HUES48 (cell line): ENCODE measurements at regions not wholly inside any gene's neighbourhood (a gene's known extent, or its start where the extent isn't known, plus 50 kb on each side); places are given as distances from the start of the nearest gene placed in this dataset.

ENCODE experiments used
- H3K27ac ChIP-seq: one replicate; pipeline ENCODE4 v1.7.0; 2013; ENCODE audit warnings: low read depth, low read length, inconsistent platforms
- H3K27me3 ChIP-seq: 2 replicates; pipeline ENCODE4 v1.6.1; 2013; ENCODE audit warnings: mild to moderate bottlenecking, low read length; ENCODE audit not compliant: control insufficient read depth, insufficient read depth
- H3K36me3 ChIP-seq: 2 replicates; pipeline ENCODE4 v1.6.1; 2013; ENCODE audit warnings: low read length; ENCODE audit not compliant: control insufficient read depth, insufficient read depth
- H3K4me1 ChIP-seq: 2 replicates; pipeline ENCODE4 v1.6.1; 2013; ENCODE audit warnings: mild to moderate bottlenecking, low read length; ENCODE audit not compliant: control insufficient read depth, insufficient read depth
- H3K4me3 ChIP-seq: 2 replicates; pipeline ENCODE4 v1.5.1; 2013; ENCODE audit warnings: mild to moderate bottlenecking, low read depth, low read length
- H3K9ac ChIP-seq: 2 replicates; pipeline ENCODE4 v1.6.1; 2013; ENCODE audit warnings: mild to moderate bottlenecking, low read depth, low read length, moderate library complexity
- H3K9me3 ChIP-seq: 2 replicates; pipeline ENCODE4 v1.6.1; 2013; ENCODE audit warnings: low read length; ENCODE audit not compliant: control insufficient read depth, insufficient read depth

- Histone ChIP-seq H3K27ac (peak overlapping the region; percentile 89), H3K4me3 (no peak overlapping the region), H3K4me1 (peaks cover 18% of the 10 kb centered on the region), H3K9me3 (no peaks in the 10 kb centered on the region), H3K36me3 (no peaks in the 10 kb centered on the region), H3K9ac (no peak overlapping the region), H3K27me3 (no peaks in the 10 kb centered on the region; the same call in 1 of the 2 replicates)
Measured at GRCh38 chr1:234926559-234927311, 201.9 kb downstream of the TOMM20 start.

GRCh38 chr1:234926264-234926558, 202.4 kb downstream of the TOMM20 start:
- Histone ChIP-seq H3K27ac (peak overlapping the region; percentile 89), H3K9ac (peak overlapping the region; percentile 25; the same call in 1 of the 2 replicates), H3K4me3 (no peak overlapping the region)

GRCh38 chr1:234925440-234926263, 203.0 kb downstream of the TOMM20 start:
- Histone ChIP-seq H3K9me3 (no peaks in the 10 kb centered on the region), H3K4me3 (no peak overlapping the region), H3K36me3 (no peaks in the 10 kb centered on the region), H3K27ac (peak overlapping the region; percentile 89), H3K4me1 (peaks cover 18% of the 10 kb centered on the region), H3K9ac (peak overlapping the region; percentile 25; the same call in 1 of the 2 replicates), H3K27me3 (no peaks in the 10 kb centered on the region; the same call in 1 of the 2 replicates)

More at GRCh38 chr1:234926264-234926558, 202.4 kb downstream of the TOMM20 start:
- Histone ChIP-seq H3K27me3 (no peaks in the 10 kb centered on the region; the same call in 1 of the 2 replicates), H3K9me3 (no peaks in the 10 kb centered on the region), H3K36me3 (no peaks in the 10 kb centered on the region), H3K4me1 (peaks cover 18% of the 10 kb centered on the region)

GRCh38 chr1:234924450-234925355, 203.9 kb downstream of the TOMM20 start:
- H3K27ac ChIP-seq = no peak overlapping the region
- peaks cover 18% of the 10 kb centered on the region for H3K4me1 ChIP-seq
- H3K9ac ChIP-seq = no peak overlapping the region
- no peak overlapping the region for H3K4me3 ChIP-seq
- H3K9me3 ChIP-seq = no peaks in the 10 kb centered on the region
- H3K27me3 ChIP-seq = no peaks in the 10 kb centered on the region; the same call in 1 of the 2 replicates
- no peaks in the 10 kb centered on the region for H3K36me3 ChIP-seq

GRCh38 chr1:234923626-234924025, 205.0 kb downstream of the TOMM20 start:
- no peaks in the 10 kb centered on the region for H3K9me3 ChIP-seq
- no peaks in the 10 kb centered on the region; the same call in 1 of the 2 replicates for H3K27me3 ChIP-seq
- H3K4me3 ChIP-seq = no peak overlapping the region
- H3K9ac ChIP-seq = no peak overlapping the region
- peaks cover 19% of the 10 kb centered on the region for H3K4me1 ChIP-seq
- no peaks in the 10 kb centered on the region for H3K36me3 ChIP-seq
- no peak overlapping the region for H3K27ac ChIP-seq

GRCh38 chr1:234922987-234923386, 205.7 kb downstream of the TOMM20 start:
- no peaks in the 10 kb centered on the region; the same call in 1 of the 2 replicates for H3K27me3 ChIP-seq
- no peak overlapping the region for H3K9ac ChIP-seq
- no peaks in the 10 kb centered on the region for H3K9me3 ChIP-seq
- H3K4me1 ChIP-seq = peaks cover 21% of the 10 kb centered on the region
- H3K4me3 ChIP-seq = no peak overlapping the region
- H3K27ac ChIP-seq = no peak overlapping the region
- H3K36me3 ChIP-seq = no peaks in the 10 kb centered on the region

GRCh38 chr1:234921266-234922062, 207.2 kb downstream of the TOMM20 start:
- Histone ChIP-seq H3K9me3 (no peaks in the 10 kb centered on the region), H3K4me3 (no peak overlapping the region), H3K27me3 (no peaks in the 10 kb centered on the region), H3K27ac (no peak overlapping the region), H3K9ac (no peak overlapping the region), H3K36me3 (no peaks in the 10 kb centered on the region), H3K4me1 (peaks cover 17% of the 10 kb centered on the region)

- H3K9me3 ChIP-seq = no peaks in the 10 kb centered on the region
- no peaks in the 10 kb centered on the region for H3K27me3 ChIP-seq
- H3K36me3 ChIP-seq = no peaks in the 10 kb centered on the region
- peaks cover 10% of the 10 kb centered on the region for H3K4me1 ChIP-seq
- H3K27ac ChIP-seq = no peak overlapping the region
- H3K4me3 ChIP-seq = no peak overlapping the region
- H3K9ac ChIP-seq = no peak overlapping the region
Measured at GRCh38 chr1:234920843-234921140, 207.8 kb downstream of the TOMM20 start.

- H3K9me3 ChIP-seq = no peaks in the 10 kb centered on the region
- H3K27me3 ChIP-seq = no peaks in the 10 kb centered on the region
- H3K4me1 ChIP-seq = peaks cover 8% of the 10 kb centered on the region; the same call in 1 of the 2 replicates
- no peak overlapping the region for H3K4me3 ChIP-seq
- H3K9ac ChIP-seq = no peak overlapping the region
- no peaks in the 10 kb centered on the region for H3K36me3 ChIP-seq
- no peak overlapping the region for H3K27ac ChIP-seq
Measured at GRCh38 chr1:234920136-234920842, 208.3 kb downstream of the TOMM20 start.
